ENCODE measurements at regions not wholly inside any gene's neighbourhood (a gene's known extent, or its start where the extent isn't known, plus 50 kb on each side); places are given as distances from the start of the nearest gene placed in this dataset.
"Not testable (repeated sequence)": the region's sequence is repeated elsewhere in the genome, so short reads cannot be mapped to it uniquely, and the experiment has no call there.

- H3K9me3 ChIP-seq (ENCODE audit: control insufficient read depth, low read depth, low read length) = no peaks in the 10 kb centered on the region
- H3K9ac ChIP-seq (ENCODE audit: low read length) = no peak overlapping the region
- H3K4me3 ChIP-seq (ENCODE audit: low read length) = no peak overlapping the region
- no peaks in the 10 kb centered on the region for H3K27me3 ChIP-seq (ENCODE audit: control insufficient read depth, insufficient read depth, low read length)
- H3K36me3 ChIP-seq (ENCODE audit: control insufficient read depth, low read depth, low read length) = no peaks in the 10 kb centered on the region
- H3K4me1 ChIP-seq (ENCODE audit: control insufficient read depth, low read depth, low read length) = no peaks in the 10 kb centered on the region
- no peak overlapping the region for H3K27ac ChIP-seq (ENCODE audit: low read length)
Observed at GRCh38 chr1:209168204-209168603, 415.3 kb upstream of the CAMK1G start.

- Histone ChIP-seq H3K27ac (ENCODE audit: low read length) (no peak overlapping the region), H3K4me3 (ENCODE audit: low read length) (no peak overlapping the region), H3K9me3 (ENCODE audit: control insufficient read depth, low read depth, low read length) (no peaks in the 10 kb centered on the region), H3K4me1 (ENCODE audit: control insufficient read depth, low read depth, low read length) (no peaks in the 10 kb centered on the region), H3K9ac (ENCODE audit: low read length) (no peak overlapping the region), H3K27me3 (ENCODE audit: control insufficient read depth, insufficient read depth, low read length) (no peaks in the 10 kb centered on the region), H3K36me3 (ENCODE audit: control insufficient read depth, low read depth, low read length) (no peaks in the 10 kb centered on the region)
Observed at GRCh38 chr1:209171151-209171550, 412.4 kb upstream of the CAMK1G start.

DNA sequence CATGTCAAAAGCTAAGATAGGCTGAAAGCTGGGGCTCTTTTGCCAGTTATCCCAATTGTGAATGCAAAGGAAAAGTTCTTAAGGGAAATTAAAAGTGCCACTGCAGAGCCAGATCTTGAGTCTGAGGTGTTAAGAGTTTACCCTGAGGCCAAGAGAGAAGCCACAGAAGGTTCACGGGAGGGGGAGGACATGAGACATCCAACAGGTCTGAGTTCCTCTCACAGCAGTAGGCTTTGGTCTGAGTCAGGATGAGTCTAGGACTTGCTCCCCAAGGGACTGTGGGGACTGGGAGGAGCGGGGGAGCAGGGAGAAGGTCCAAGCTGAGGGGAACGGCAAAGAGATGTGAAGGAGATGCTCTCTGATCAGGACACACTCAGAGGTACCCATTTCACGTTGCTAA is 411.2 kb upstream of the CAMK1G start:
- Histone ChIP-seq H3K4me1 (ENCODE audit: control insufficient read depth, low read depth, low read length) (no peaks in the 10 kb centered on the region), H3K27ac (ENCODE audit: low read length) (no peak overlapping the region), H3K4me3 (ENCODE audit: low read length) (no peak overlapping the region), H3K27me3 (ENCODE audit: control insufficient read depth, insufficient read depth, low read length) (no peaks in the 10 kb centered on the region), H3K9me3 (ENCODE audit: control insufficient read depth, low read depth, low read length) (no peaks in the 10 kb centered on the region), H3K9ac (ENCODE audit: low read length) (no peak overlapping the region), H3K36me3 (ENCODE audit: control insufficient read depth, low read depth, low read length) (no peaks in the 10 kb centered on the region)

DNA sequence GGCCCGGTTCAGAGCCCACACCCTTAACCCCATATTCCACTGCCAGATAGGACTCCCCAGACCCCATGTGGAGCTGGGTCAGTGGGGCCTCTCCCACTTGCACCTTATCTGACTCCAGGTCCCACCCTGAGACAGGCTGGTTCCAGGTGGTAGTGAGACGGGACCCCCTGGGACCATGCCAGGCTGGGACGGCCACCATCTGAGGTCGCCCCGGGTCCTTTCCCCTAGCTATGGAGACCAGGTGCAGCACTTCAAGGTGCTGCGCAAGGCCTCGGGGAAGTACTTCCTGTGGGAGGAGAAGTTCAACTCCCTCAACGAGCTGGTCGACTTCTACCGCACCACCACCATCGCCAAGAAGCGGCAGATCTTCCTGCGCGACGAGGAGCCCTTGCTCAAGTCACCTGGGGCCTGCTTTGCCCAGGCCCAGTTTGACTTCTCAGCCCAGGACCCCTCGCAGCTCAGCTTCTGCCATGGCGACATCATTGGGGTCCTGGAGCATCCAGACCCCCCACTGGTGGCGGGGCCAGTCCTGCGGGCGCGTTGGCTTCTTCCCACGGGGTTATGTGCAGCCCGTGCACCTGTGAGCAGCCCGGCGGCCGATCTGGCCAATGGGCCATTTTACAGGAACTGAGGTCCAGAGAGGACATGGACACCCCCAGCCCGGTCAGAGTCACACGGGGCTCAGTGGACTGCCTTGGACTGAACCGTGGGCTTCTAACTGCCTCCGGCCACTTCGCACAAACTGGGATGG is 410.5 kb upstream of the CAMK1G start:
- H3K36me3 ChIP-seq (ENCODE audit: control insufficient read depth, low read depth, low read length); H3K27me3 ChIP-seq (ENCODE audit: control insufficient read depth, insufficient read depth, low read length); H3K4me3 ChIP-seq (ENCODE audit: low read length); H3K9ac ChIP-seq (ENCODE audit: low read length); H3K4me1 ChIP-seq (ENCODE audit: control insufficient read depth, low read depth, low read length); H3K27ac ChIP-seq (ENCODE audit: low read length); H3K9me3 ChIP-seq (ENCODE audit: control insufficient read depth, low read depth, low read length): not testable (repeated sequence)

DNA sequence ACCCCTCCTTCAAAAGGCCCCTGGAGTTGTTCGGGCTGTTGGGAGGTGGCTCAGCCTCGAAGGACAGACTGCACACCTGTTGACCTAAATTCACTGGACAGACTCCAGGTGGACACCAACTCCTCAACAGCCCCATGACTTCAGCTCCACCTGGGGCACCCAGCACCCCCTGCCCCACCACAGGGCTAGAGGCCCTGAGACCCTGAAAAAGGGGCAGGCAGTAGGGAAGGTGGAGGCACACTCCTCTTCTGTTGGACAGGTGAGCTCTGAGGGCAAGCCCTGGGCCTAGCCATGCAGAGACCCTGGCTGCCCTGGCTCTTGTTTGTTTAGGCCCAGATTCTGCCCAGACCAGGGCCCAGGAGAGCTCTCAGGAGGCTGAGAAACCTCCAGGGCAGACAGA is 409.7 kb upstream of the CAMK1G start:
- H3K27ac ChIP-seq (ENCODE audit: low read length); H3K9me3 ChIP-seq (ENCODE audit: control insufficient read depth, low read depth, low read length); H3K4me3 ChIP-seq (ENCODE audit: low read length); H3K36me3 ChIP-seq (ENCODE audit: control insufficient read depth, low read depth, low read length); H3K27me3 ChIP-seq (ENCODE audit: control insufficient read depth, insufficient read depth, low read length); H3K4me1 ChIP-seq (ENCODE audit: control insufficient read depth, low read depth, low read length); H3K9ac ChIP-seq (ENCODE audit: low read length): not testable (repeated sequence)

DNA sequence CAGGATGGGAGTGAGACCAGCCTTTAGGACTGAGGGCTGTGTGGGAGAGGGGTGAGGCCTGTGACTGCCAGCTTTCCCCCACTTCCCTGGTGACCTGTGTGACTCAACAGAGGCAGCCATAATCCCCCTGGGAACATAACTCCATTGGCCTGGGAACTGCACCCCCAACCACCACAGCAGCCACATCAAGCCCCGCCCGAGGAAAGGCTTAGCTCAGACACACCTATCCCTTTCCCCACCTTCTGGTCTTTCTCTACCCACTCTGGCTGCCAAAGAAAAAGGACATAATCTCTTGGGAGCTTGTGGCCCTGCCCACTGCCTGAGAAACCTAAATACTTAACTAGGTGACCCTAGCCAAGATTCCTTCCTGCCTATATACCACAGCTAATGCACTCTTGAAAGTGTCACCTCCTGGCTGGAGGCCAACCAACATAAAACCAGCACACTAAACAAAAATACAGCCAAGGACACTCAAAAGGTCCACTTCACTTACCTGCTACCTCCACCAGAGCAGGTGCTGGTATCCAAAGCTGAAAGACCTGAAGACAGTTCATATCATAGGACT is 406.6 kb upstream of the CAMK1G start:
- Histone ChIP-seq H3K9ac (ENCODE audit: low read length) (no peak overlapping the region), H3K36me3 (ENCODE audit: control insufficient read depth, low read depth, low read length) (no peaks in the 10 kb centered on the region), H3K4me1 (ENCODE audit: control insufficient read depth, low read depth, low read length) (no peaks in the 10 kb centered on the region), H3K27ac (ENCODE audit: low read length) (no peak overlapping the region), H3K4me3 (ENCODE audit: low read length) (no peak overlapping the region), H3K27me3 (ENCODE audit: control insufficient read depth, insufficient read depth, low read length) (no peaks in the 10 kb centered on the region), H3K9me3 (ENCODE audit: control insufficient read depth, low read depth, low read length) (peaks cover 3% of the 10 kb centered on the region)

DNA sequence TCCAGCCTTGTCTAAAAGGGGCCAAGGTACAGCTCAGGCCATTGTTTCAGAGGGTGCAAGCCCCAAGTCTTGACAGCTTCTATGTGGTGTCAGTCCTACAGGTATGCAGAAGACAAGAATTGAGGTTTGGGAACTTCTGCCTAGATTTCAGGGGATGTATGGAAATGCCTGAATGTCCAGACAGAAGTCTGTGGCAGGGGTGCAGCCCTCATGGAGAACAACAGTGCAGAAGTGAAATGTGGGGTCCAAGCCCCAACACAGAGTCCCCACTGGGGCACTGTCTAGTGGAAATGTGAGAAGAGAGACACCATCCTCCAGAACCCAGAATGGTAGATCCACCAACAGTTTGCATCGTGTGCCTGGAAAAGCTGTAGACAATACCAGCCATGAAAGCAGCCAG is 400.3 kb upstream of the CAMK1G start:
- no peak overlapping the region for H3K27ac ChIP-seq (ENCODE audit: low read length)
- peaks cover 3% of the 10 kb centered on the region for H3K9me3 ChIP-seq (ENCODE audit: control insufficient read depth, low read depth, low read length)
- H3K27me3 ChIP-seq (ENCODE audit: control insufficient read depth, insufficient read depth, low read length) = no peaks in the 10 kb centered on the region

GRCh38 chr1:209187589-209187988 is 395.9 kb upstream of the CAMK1G start:
- no peak overlapping the region for H3K4me3 ChIP-seq (ENCODE audit: low read length)
- no peaks in the 10 kb centered on the region for H3K9me3 ChIP-seq (ENCODE audit: control insufficient read depth, low read depth, low read length)
- no peaks in the 10 kb centered on the region for H3K36me3 ChIP-seq (ENCODE audit: control insufficient read depth, low read depth, low read length)
- H3K27ac ChIP-seq (ENCODE audit: low read length) = no peak overlapping the region
- no peaks in the 10 kb centered on the region for H3K27me3 ChIP-seq (ENCODE audit: control insufficient read depth, insufficient read depth, low read length)
- H3K9ac ChIP-seq (ENCODE audit: low read length) = no peak overlapping the region
- peaks cover 13% of the 10 kb centered on the region for H3K4me1 ChIP-seq (ENCODE audit: control insufficient read depth, low read depth, low read length)

More for the DNA sequence above, 400.3 kb upstream of the CAMK1G start:
- no peak overlapping the region for H3K4me3 ChIP-seq (ENCODE audit: low read length)
- no peak overlapping the region for H3K9ac ChIP-seq (ENCODE audit: low read length)
- H3K4me1 ChIP-seq (ENCODE audit: control insufficient read depth, low read depth, low read length) = no peaks in the 10 kb centered on the region
- H3K36me3 ChIP-seq (ENCODE audit: control insufficient read depth, low read depth, low read length) = no peaks in the 10 kb centered on the region

DNA sequence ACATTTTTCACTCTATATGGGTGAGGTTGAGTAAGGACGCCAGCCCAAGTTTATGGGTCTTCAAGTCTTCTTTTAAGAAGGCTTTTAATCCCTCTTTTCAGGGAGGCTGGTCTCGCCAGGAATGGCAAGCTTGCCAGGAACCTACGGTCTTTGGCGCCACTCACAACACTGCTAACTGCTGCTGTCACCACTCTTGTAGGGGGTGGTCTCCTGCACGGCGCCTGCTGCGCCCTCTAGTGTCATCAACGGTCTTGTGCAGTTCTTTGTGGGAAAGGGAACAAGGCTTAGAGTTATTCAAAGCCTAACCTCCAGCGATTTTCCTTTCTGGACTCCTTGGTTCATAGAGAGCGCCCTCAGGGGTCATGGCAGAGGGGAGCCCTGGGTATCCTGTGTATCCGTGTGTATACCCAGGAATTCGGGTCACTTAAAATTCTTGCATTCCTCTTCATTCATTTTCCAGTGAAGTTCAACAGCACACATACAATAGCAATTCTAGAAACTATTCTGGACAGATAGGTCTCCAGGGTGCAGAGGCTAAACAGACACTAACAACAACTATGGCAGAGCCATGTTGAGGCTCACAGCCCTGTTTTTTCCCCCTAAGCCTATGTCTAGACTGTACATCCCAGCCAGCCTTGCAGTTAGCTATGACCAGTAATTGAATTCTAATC is 392.8 kb upstream of the CAMK1G start:
- H3K4me1 ChIP-seq (ENCODE audit: control insufficient read depth, low read depth, low read length) = peaks cover 17% of the 10 kb centered on the region
- no peak overlapping the region for H3K4me3 ChIP-seq (ENCODE audit: low read length)
- no peaks in the 10 kb centered on the region for H3K27me3 ChIP-seq (ENCODE audit: control insufficient read depth, insufficient read depth, low read length)
- peaks cover 9% of the 10 kb centered on the region for H3K9me3 ChIP-seq (ENCODE audit: control insufficient read depth, low read depth, low read length)
- no peak overlapping the region for H3K9ac ChIP-seq (ENCODE audit: low read length)
- no peak overlapping the region for H3K27ac ChIP-seq (ENCODE audit: low read length)
- H3K36me3 ChIP-seq (ENCODE audit: control insufficient read depth, low read depth, low read length) = no peaks in the 10 kb centered on the region

GRCh38 chr1:209191262-209191634 is 392.3 kb upstream of the CAMK1G start:
- Histone ChIP-seq H3K36me3 (ENCODE audit: control insufficient read depth, low read depth, low read length) (no peaks in the 10 kb centered on the region), H3K27ac (ENCODE audit: low read length) (no peak overlapping the region), H3K27me3 (ENCODE audit: control insufficient read depth, insufficient read depth, low read length) (no peaks in the 10 kb centered on the region), H3K9ac (ENCODE audit: low read length) (no peak overlapping the region), H3K4me1 (ENCODE audit: control insufficient read depth, low read depth, low read length) (peaks cover 17% of the 10 kb centered on the region), H3K4me3 (ENCODE audit: low read length) (no peak overlapping the region), H3K9me3 (ENCODE audit: control insufficient read depth, low read depth, low read length) (peaks cover 13% of the 10 kb centered on the region)

DNA sequence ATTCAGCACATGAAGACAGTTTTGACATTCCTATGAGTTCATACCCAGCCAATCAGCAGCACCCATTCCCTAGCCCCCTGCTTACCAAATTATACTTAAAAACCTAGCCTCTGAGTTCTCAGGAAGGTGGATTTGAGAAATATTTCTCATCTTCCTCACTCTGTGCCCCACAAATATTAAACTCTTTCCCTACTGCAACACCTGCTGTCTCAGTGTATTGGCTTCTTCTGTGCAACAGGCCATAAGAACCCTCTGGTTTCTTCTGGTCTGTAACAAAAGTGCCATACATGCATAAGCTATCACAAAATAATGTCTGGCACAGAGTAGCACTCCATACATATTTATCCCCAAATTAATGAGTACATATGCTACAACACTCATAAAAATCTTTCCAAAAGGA is 387.4 kb upstream of the CAMK1G start:
- Histone ChIP-seq H3K4me1 (ENCODE audit: control insufficient read depth, low read depth, low read length) (peaks cover 38% of the 10 kb centered on the region), H3K27me3 (ENCODE audit: control insufficient read depth, insufficient read depth, low read length) (no peaks in the 10 kb centered on the region), H3K27ac (ENCODE audit: low read length) (no peak overlapping the region), H3K9me3 (ENCODE audit: control insufficient read depth, low read depth, low read length) (peaks cover 20% of the 10 kb centered on the region), H3K36me3 (ENCODE audit: control insufficient read depth, low read depth, low read length) (no peaks in the 10 kb centered on the region), H3K9ac (ENCODE audit: low read length) (no peak overlapping the region), H3K4me3 (ENCODE audit: low read length) (no peak overlapping the region)

Data from iPS-18a (cell line).